ENCODE measurements at regions not wholly inside any gene's neighbourhood (a gene's known extent, or its start where the extent isn't known, plus 50 kb on each side); places are given as distances from the start of the nearest gene placed in this dataset.

DNA sequence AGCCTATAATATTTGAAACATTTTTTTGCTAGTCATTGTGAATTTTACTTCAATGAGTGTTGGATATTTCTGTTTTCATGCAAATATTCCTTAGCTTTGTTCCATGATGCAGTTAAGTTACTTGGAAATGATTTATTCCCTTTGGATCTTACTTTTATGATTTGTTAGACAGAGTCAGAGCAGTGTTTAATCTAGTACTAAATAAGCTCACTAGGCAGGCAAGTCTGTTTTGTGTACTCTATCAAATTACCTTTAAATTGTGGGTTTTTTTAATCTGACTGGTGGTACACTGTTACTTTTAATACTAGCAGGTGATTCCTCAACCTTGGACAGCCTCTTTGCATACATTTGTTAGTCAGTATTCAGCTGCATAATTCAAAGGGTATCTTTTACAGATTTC is 173.3 kb upstream of the MBNL1 start:
- no peaks in the 10 kb centered on the region for H3K9me3 ChIP-seq (ENCODE audit: control insufficient read depth in 4 of 4, low read length in 3 of 4)
- TF ChIP-seq YY1 (IDR thresholded peaks at IDR 0.05), result no peak
- no peak for TF ChIP-seq NR2F2 (IDR thresholded peaks at IDR 0.05)
- no peak for TF ChIP-seq FOXA1 (IDR thresholded peaks at IDR 0.05)
- no peak for TF ChIP-seq ZBTB33 (IDR thresholded peaks at IDR 0.05)
- TF ChIP-seq FOXA2 (IDR thresholded peaks at IDR 0.05), result no peak
- TF ChIP-seq, protein P1, sequence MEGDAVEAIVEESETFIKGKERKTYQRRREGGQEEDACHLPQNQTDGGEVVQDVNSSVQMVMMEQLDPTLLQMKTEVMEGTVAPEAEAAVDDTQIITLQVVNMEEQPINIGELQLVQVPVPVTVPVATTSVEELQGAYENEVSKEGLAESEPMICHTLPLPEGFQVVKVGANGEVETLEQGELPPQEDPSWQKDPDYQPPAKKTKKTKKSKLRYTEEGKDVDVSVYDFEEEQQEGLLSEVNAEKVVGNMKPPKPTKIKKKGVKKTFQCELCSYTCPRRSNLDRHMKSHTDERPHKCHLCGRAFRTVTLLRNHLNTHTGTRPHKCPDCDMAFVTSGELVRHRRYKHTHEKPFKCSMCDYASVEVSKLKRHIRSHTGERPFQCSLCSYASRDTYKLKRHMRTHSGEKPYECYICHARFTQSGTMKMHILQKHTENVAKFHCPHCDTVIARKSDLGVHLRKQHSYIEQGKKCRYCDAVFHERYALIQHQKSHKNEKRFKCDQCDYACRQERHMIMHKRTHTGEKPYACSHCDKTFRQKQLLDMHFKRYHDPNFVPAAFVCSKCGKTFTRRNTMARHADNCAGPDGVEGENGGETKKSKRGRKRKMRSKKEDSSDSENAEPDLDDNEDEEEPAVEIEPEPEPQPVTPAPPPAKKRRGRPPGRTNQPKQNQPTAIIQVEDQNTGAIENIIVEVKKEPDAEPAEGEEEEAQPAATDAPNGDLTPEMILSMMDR (IDR thresholded peaks at IDR 0.05; ENCODE audit: low read depth, low read length, missing input control), result no peak
- no peak for TF ChIP-seq RXRA (IDR thresholded peaks at IDR 0.05)
- no peak for TF ChIP-seq HNF4A (conservative IDR thresholded peaks at IDR 0.05)
- no peak for TF ChIP-seq GABPA (IDR thresholded peaks at IDR 0.05 in 1 of 2, conservative IDR thresholded peaks at IDR 0.05 in 1 of 2)
- TF ChIP-seq, protein P2, sequence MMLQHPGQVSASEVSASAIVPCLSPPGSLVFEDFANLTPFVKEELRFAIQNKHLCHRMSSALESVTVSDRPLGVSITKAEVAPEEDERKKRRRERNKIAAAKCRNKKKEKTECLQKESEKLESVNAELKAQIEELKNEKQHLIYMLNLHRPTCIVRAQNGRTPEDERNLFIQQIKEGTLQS (IDR thresholded peaks at IDR 0.05), result no peak
- no peaks in the 10 kb centered on the region for H3K36me3 ChIP-seq (ENCODE audit: control insufficient read depth in 4 of 4, insufficient read depth in 3 of 4, low read depth in 1 of 4, low read length in 3 of 4)

DNA sequence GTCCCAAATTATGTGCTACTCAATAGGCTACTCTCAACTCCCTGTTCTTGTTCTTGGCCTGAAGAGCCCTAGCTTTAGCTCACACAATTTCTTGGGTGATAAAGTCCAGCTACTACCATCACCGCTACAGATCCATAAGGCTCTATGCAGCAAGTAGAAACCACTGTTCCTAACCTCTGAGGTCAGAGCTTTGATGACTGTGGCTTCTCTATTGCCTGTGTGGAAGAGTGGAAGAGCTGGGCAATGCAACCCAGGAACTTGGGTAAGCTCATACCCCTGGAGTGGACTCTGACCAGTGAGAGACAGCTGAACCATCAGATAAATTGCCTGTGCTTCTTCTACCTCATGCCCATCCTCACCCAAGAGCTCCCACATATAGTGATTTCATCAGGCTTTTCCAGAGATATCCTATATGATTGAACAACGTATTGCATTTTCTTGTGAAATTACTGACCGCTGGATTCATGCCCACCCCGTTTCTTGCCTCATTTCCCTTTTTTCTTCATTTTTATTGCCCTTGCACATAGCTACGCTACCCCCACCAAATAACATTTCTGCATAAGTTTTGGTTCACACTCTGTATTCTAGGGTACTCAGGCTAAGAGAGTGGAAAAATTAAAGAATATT is 172.3 kb upstream of the MBNL1 start:
- Histone ChIP-seq H3K4me3 (ENCODE audit: low read depth in 1 of 3, low read length in 3 of 3) (no peak overlapping the region), H3K4me1 (ENCODE audit: control insufficient read depth in 4 of 4, insufficient read depth in 4 of 4, low read length in 3 of 4) (no peaks in the 10 kb centered on the region), H3K9ac (ENCODE audit: low read depth in 1 of 2, low read length in 2 of 2) (no peak overlapping the region), H3K27me3 (ENCODE audit: control insufficient read depth in 4 of 4, insufficient read depth in 4 of 4, low read length in 3 of 4) (peaks cover 0 to 2% (median 0%) of the 10 kb centered on the region in 4 donors), H3K27ac (ENCODE audit: low read depth in 1 of 2, low read length in 2 of 2) (no peak overlapping the region), H3K9me3 (ENCODE audit: control insufficient read depth in 4 of 4, low read length in 3 of 4) (no peaks in the 10 kb centered on the region), H3K36me3 (ENCODE audit: control insufficient read depth in 4 of 4, insufficient read depth in 3 of 4, low read depth in 1 of 4, low read length in 3 of 4) (no peaks in the 10 kb centered on the region)
- DNase-seq (ENCODE audit: low spot score), result no peak
- TF ChIP-seq RAD21 (IDR thresholded peaks at IDR 0.05) (no peak), JUND (IDR thresholded peaks at IDR 0.05) (no peak), GABPA (IDR thresholded peaks at IDR 0.05 in 1 of 2, conservative IDR thresholded peaks at IDR 0.05 in 1 of 2) (no peak)
- WGBS, result 88% methylated on average over 5 of the region's 5 CpGs

More for the DNA sequence above, 173.3 kb upstream of the MBNL1 start:
- H3K27me3 ChIP-seq (ENCODE audit: control insufficient read depth in 4 of 4, insufficient read depth in 4 of 4, low read length in 3 of 4), result peaks cover 0 to under 1% (median 0%) of the 10 kb centered on the region in 4 donors
- no peak overlapping the region for H3K9ac ChIP-seq (ENCODE audit: low read depth in 1 of 2, low read length in 2 of 2)
- no peak overlapping the region for H3K27ac ChIP-seq (ENCODE audit: low read depth in 1 of 2, low read length in 2 of 2)
- H3K4me1 ChIP-seq (ENCODE audit: control insufficient read depth in 4 of 4, insufficient read depth in 4 of 4, low read length in 3 of 4), result no peaks in the 10 kb centered on the region
- H3K4me3 ChIP-seq (ENCODE audit: low read depth in 1 of 3, low read length in 3 of 3), result no peak overlapping the region
- DNase-seq (ENCODE audit: low spot score), result no peak

- Histone ChIP-seq H3K9me3 (ENCODE audit: control insufficient read depth in 4 of 4, low read length in 3 of 4) (no peaks in the 10 kb centered on the region), H3K4me3 (ENCODE audit: low read depth in 1 of 3, low read length in 3 of 3) (no peak overlapping the region), H3K4me1 (ENCODE audit: control insufficient read depth in 4 of 4, insufficient read depth in 4 of 4, low read length in 3 of 4) (no peaks in the 10 kb centered on the region), H3K27me3 (ENCODE audit: control insufficient read depth in 4 of 4, insufficient read depth in 4 of 4, low read length in 3 of 4) (peaks cover 0 to 2% (median 0%) of the 10 kb centered on the region in 4 donors), H3K36me3 (ENCODE audit: control insufficient read depth in 4 of 4, insufficient read depth in 3 of 4, low read depth in 1 of 4, low read length in 3 of 4) (no peaks in the 10 kb centered on the region), H3K9ac (ENCODE audit: low read depth in 1 of 2, low read length in 2 of 2) (no peak overlapping the region), H3K27ac (ENCODE audit: low read depth in 1 of 2, low read length in 2 of 2) (no peak overlapping the region)
- WGBS, result 84% methylated on average over 2 of the region's 2 CpGs
- no peak for DNase-seq (ENCODE audit: low spot score)
- TF ChIP-seq, protein P1 (IDR thresholded peaks at IDR 0.05; ENCODE audit: low read depth, low read length, missing input control), result no peak
- no peak for TF ChIP-seq YY1 (IDR thresholded peaks at IDR 0.05)
- no peak for TF ChIP-seq RXRA (IDR thresholded peaks at IDR 0.05)
- no peak for TF ChIP-seq FOXA1 (IDR thresholded peaks at IDR 0.05)
- TF ChIP-seq ZBTB33 (IDR thresholded peaks at IDR 0.05), result no peak
- TF ChIP-seq REST (IDR thresholded peaks at IDR 0.05), result no peak
- no peak for TF ChIP-seq HNF4G (IDR thresholded peaks at IDR 0.05)
- TF ChIP-seq, protein P2 (IDR thresholded peaks at IDR 0.05), result no peak
Observed at GRCh38 chr3:152097120-152097519, 171.6 kb upstream of the MBNL1 start.
